K562 (cell line): ENCODE measurements at regions not wholly inside any gene's neighbourhood (a gene's known extent, or its start where the extent isn't known, plus 50 kb on each side); places are given as distances from the start of the nearest gene placed in this dataset.

Source experiments
- ADNP ChIP-seq: fragments of 200-800 bp; sonication (Bioruptor generic); IDR thresholded peaks from 2 replicates; pipeline ENCODE4 v1.6.1; 2016; ENCODE audit warnings: missing genetic modification characterization, missing compliant biosample characterization
- BACH1 ChIP-seq: fragments of 200-800 bp; sonication (Bioruptor generic); IDR thresholded peaks from 2 replicates; pipeline ENCODE4 v1.6.1; 2016; ENCODE audit warnings: missing genetic modification characterization, missing compliant biosample characterization
- CREM ChIP-seq: IDR thresholded peaks from 2 replicates; pipeline ENCODE4 v1.6.1; 2014; ENCODE audit warnings: antibody characterized with exemption, low read depth
- FOXO4 ChIP-seq: fragments of 450-650 bp; formaldehyde crosslinking; IDR thresholded peaks from 2 replicates; pipeline ENCODE4 v1.4.0; 2020; ENCODE audit warnings: mild to moderate bottlenecking, moderate library complexity
- GABPA ChIP-seq: fragments of 200-800 bp; sonication (Bioruptor generic); conservative IDR thresholded peaks from 2 replicates; pipeline ENCODE4 v1.6.1; 2016; ENCODE audit warnings: low read depth, missing genetic modification characterization, missing compliant biosample characterization
- HES1 ChIP-seq: fragments of 450-650 bp; IDR thresholded peaks from 2 replicates; pipeline ENCODE4 v1.6.1; 2016; ENCODE audit warnings: low read depth, mild to moderate bottlenecking, moderate library complexity
- HIVEP1 ChIP-seq: fragments of 250-450 bp; sonication (Bioruptor Pico); IDR thresholded peaks from 2 replicates; pipeline ENCODE4 v1.4.0; 2020; ENCODE audit warnings: mild to moderate bottlenecking
- JUN ChIP-seq, 2 experiments: sonication (generic) in 1 of 2; formaldehyde crosslinking in 1 of 2; IDR thresholded peaks; 2 replicates each; pipeline versions ENCODE4 v1.6.1 to v1.8.0; 2012 to 2022; ENCODE audit warnings: borderline replicate concordance in 2 of 2, mild to moderate bottlenecking in 2 of 2, improper control_type of control experiment in 1 of 2, low read depth in 1 of 2, low read length in 1 of 2, missing genetic modification reagents in 1 of 2
- KLF1 ChIP-seq: fragments of 450-650 bp; IDR thresholded peaks from 2 replicates; pipeline ENCODE4 v1.6.1; 2016; ENCODE audit warnings: missing genetic modification characterization, missing compliant biosample characterization
- MITF ChIP-seq: IDR thresholded peaks from 2 replicates; pipeline ENCODE4 v1.6.1; 2014; ENCODE audit warnings: antibody characterized with exemption
- NCOR1 ChIP-seq: fragments of 450-650 bp; IDR thresholded peaks from 2 replicates; pipeline ENCODE4 v1.6.1; 2016; ENCODE audit warnings: mild to moderate bottlenecking, moderate library complexity
- NFIX ChIP-seq: fragments of 250-450 bp; sonication (Bioruptor Pico); IDR thresholded peaks from 2 replicates; pipeline ENCODE4 v1.4.0; 2020; ENCODE audit warnings: low read depth, mild to moderate bottlenecking, moderate library complexity
- RBBP5 ChIP-seq: fragments of 200-600 bp; sonication (generic); IDR thresholded peaks from 2 replicates; pipeline ENCODE4 v1.6.1; 2012; ENCODE audit warnings: borderline replicate concordance, mild to moderate bottlenecking, low read length, control low read depth, inconsistent platforms; ENCODE audit not compliant: insufficient read depth, poor library complexity, severe bottlenecking
- RFX7 ChIP-seq: fragments of 250-450 bp; sonication (Bioruptor Pico); IDR thresholded peaks from 2 replicates; pipeline ENCODE4 v1.5.1; 2021; ENCODE audit warnings: mild to moderate bottlenecking
- SRSF9 ChIP-seq: fragments of 200-400 bp; formaldehyde crosslinking; IDR thresholded peaks from 2 replicates; pipeline ENCODE4 v1.6.1; 2017; ENCODE audit warnings: low read depth, low read length, borderline replicate concordance
- TSC22D4 ChIP-seq: fragments of 450-650 bp; IDR thresholded peaks from 2 replicates; pipeline ENCODE4 v1.6.1; 2016; ENCODE audit warnings: missing genetic modification characterization, missing biosample characterization, control low read depth
- WHSC1 ChIP-seq: IDR thresholded peaks from one replicate; pipeline ENCODE4 v1.6.1; 2012; ENCODE audit warnings: low read length, control low read depth, inconsistent platforms
- ZNF224 ChIP-seq: sonication (generic); formaldehyde crosslinking; IDR thresholded peaks from 2 replicates; pipeline ENCODE4 v1.8.0; 2022; ENCODE audit warnings: mild to moderate bottlenecking, missing genetic modification reagents
- ZNF395 ChIP-seq: fragments of 200-800 bp; sonication (Bioruptor generic); IDR thresholded peaks from 2 replicates; pipeline ENCODE4 v1.6.1; 2017; ENCODE audit warnings: missing genetic modification characterization, missing compliant biosample characterization
- ZNF780A ChIP-seq: fragments of 250-450 bp; sonication (Bioruptor Pico); IDR thresholded peaks from 2 replicates; pipeline ENCODE4 v1.5.0; 2021; ENCODE audit warnings: mild to moderate bottlenecking

- TF ChIP-seq NCOR1 = no peak
- TF ChIP-seq GABPA (tag) = peak; percentile 62
- TF ChIP-seq NFIX (CRISPR knock-in tag) = no peak
- TF ChIP-seq HIVEP1 = no peak
- TF ChIP-seq TSC22D4 (tag) = no peak
- no peak for TF ChIP-seq JUN (IDR thresholded peaks at IDR 0.05; ENCODE audit: borderline replicate concordance, low read depth, low read length)
- TF ChIP-seq JUN (CRISPR knock-in tag; IDR thresholded peaks at IDR 0.05; ENCODE audit: borderline replicate concordance) = no peak
- no peak for TF ChIP-seq ZNF780A (CRISPR knock-in tag)
- TF ChIP-seq MITF = no peak
- no peak for TF ChIP-seq ADNP
- TF ChIP-seq BACH1 (tag) = peak; percentile 24; the same call in 1 of the 2 replicates
- no peak for TF ChIP-seq FOXO4
- no peak for TF ChIP-seq CREM
- no peak for TF ChIP-seq RFX7 (CRISPR knock-in tag)
- peak; percentile 75; the same call in 1 of the 2 replicates for TF ChIP-seq ZNF395 (CRISPR knock-in tag)
- no peak for TF ChIP-seq KLF1 (tag)
- no peak for TF ChIP-seq ZNF224
- no peak for TF ChIP-seq RBBP5
- no peak for TF ChIP-seq SRSF9
- TF ChIP-seq WHSC1 = no peak
- TF ChIP-seq HES1 = no peak
These were observed 60.9 kb upstream of the PIP5K1B start (continued) for GRCh38 chr9:68643901-68644809.
